Left forelimb (tissue), 1 donor: ENCODE measurements at regions not wholly inside any gene's neighbourhood (a gene's known extent, or its start where the extent isn't known, plus 50 kb on each side); places are given as distances from the start of the nearest gene placed in this dataset.

Experiments
- DNase-seq: peaks from one replicate; pipeline ENCODE4 v3.0.0-alpha.2; 2018; ENCODE audit warnings: low spot score

DNA sequence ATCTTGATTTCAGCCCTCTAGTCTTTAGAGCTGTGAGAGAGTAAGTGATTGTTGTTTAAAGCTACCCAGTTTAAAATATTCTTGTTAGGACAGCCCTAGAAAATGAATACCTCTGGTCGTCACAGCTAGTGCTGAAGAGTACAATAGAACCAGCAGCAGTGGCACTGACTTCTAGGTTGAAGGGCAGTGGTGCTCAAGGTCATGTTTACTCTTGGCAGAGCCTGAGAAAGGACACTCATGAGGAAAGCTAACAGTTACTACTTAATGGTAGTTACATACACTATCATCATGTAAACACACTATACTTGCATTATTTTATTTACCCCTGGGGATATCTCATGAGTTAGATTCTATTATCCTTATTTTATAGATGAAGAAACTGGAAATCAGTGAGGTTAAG lies 323.0 kb downstream of the SH2D4B start:
- DNase-seq: no peak

DNA sequence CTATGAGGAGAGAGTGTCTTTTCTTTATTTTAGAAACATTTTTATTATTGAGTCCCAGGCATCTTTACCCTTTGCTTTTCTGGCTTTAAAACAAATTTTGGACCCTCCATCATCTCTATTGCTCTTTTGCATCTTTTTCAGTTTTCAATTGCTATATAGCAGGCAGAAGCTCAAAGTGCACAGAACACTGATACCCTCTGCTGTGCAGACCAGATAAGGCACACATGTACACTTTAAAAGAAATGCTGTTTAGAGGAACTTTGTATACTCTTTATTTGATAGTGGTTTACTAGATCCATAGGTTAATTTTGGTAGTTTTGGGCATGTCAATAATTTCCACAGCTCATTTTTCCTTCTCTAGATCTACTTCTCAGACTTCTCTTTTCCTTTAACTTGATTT lies 324.2 kb downstream of the SH2D4B start:
- no peak for DNase-seq

DNA sequence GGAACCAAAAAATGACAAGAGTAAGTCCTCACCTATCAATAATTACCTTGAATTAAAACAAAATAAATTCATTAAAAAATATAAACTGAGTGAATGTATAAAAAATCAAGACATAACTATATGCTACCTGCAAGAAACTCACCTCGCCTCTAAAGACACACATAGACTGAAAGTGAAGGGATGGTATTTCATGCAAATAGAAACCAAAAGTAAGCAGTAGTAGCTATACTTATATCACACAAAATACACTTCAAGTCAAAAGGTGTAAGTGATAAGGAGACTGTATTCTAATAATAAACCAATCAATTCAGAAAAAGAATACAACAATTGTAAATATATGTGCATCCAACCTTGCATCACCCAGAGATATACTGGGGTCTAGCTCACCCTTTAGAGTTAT lies 332.6 kb downstream of the SH2D4B start:
- no peak for DNase-seq

DNA sequence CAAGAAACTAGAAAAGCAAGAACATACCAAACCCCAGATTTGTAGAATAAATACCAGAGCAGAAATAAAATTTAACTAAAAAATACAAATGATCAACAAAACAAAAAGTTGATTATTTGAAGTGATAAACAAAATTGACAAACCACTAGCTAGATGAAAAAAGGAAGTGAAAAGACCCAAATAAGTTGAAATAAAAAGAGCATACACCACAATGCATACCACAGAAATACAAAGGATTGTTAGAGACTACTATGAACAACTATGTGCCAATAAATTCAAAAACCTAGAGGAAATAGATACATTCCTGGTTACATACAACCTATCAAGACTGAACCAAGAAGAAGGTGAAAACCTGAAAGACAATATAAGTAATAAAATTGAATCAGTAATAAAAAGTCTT lies 333.4 kb downstream of the SH2D4B start:
- DNase-seq: no peak

DNA sequence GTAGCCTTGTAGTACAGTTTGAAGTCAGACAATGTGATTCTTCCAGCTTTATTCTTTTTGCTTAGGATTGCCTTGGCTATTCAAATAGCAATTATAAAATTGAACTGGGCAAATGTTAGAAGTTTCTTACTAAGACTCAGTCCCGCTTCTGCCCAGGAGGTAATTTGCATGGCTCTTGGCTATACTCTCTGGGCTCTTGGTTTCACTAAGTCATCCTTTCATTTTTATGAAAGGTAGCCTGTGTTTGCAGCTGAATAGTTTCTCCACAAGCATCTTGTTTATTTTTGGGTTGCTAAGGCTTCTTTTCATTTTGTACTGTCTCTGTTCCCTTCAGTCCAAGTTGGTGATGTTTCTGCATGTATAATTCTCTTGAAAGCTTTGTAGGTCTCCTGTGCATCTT lies 340.6 kb downstream of the SH2D4B start:
- no peak for DNase-seq

DNA sequence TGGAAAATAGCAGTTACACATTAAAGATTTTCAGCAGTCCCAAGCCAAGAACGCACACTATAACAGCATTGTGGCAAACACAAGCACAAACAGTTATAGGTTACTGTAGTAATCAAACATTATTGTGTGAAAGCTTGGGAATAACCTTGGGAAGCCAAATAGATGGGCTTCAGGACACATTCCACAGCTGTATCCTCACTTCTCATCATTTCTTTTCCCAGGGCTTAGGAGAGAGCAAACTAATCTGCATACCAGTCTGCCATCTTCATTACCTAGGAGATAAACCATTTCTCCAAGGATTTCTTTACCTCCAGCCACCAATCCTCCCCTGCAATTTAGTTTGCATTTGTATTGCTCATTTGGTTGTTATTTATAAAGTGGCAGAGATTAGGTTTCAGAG lies 352.4 kb downstream of the SH2D4B start:
- DNase-seq: no peak

DNA sequence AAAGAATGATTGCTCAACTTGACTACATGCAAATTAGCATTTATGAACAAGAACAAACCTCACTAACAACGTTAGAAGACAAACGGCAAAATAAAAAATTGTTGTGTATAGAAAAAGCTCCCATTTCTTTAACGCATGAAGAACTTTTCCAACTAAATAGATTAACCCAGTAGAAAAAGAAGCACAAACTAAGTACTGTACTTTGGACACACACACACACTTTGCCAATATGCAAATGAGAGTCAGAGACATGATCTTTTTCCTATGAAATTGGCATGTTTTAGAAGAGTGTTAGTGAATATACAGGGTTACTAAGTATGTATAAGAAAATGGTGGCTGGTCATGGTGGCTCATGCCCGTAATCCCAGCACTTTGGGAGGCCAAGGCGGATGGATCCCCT lies 355.6 kb downstream of the SH2D4B start:
- DNase-seq: no peak

DNA sequence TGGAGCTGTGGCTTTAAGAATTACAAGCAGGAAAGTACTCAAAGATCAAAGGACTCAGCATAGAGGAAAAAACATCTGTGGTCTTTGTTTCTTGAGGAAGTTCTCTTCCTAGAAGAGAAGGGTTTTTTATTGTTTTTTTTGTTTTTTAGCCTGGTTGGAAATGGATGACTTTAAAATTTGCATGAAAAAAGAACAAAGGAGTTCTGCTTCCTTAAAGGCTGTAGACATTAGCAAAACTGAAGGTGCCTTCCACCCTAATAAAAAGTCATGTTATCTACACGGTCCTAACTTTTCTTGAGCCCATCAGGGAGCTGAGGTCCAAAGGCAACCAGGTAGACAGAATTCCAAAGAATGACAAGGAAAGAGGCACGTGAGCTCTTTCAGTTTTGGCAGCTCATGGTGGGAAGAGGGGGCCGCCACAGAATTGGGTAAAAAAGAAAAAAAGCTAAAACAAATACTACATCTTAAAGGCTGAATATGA lies 356.6 kb downstream of the SH2D4B start:
- no peak for DNase-seq

DNA sequence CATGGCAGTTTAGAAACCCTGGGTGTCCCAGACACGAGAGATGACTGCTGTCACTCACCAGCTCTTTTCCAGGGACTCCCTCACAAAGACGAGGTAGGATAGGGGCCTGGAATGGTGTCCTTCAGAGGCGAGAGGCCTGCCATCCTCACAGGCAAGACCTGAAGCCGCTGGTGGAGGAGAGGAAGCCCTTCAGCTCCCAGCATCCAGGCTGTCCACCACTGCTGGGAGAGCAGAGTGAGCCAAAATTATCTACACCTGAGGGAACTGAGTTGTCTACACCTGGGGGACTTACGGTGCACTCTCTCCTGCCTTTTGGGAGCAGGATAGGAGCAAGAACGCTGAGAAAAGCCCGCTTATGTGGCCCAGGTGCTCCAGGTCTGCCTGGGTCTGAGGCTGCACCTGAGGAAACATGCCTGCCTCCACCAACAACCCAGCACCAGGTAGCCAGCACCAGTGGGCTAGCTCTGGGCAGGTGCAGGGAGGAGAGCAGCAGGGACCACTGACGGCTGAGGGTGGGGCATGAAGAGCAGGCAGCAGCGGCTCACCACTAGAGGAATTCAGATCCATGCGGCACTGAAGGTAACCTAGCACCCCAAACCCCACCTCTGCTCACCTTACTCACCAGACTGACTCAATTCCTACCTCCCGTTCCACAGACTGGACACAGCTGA lies 357.2 kb downstream of the SH2D4B start:
- no peak for DNase-seq

DNA sequence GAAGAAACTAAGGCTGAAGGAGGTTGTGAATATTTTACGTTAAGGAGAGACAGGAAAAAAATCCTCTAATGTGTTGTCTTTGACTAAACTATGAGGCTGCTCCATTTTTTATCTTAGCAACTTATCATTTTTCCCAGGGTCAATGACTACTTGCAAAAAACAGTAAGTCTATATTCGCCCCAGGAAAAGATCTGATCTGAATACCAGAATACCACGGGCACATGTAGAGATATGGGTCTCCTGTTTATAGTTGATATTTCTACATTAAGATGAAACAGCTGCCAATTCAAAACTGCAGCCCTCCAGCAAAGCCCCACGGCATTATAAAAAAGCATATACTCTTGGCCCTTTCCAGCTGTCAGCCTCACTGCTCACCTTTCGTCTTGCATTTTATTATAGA lies 358.4 kb downstream of the SH2D4B start:
- DNase-seq: no peak

DNA sequence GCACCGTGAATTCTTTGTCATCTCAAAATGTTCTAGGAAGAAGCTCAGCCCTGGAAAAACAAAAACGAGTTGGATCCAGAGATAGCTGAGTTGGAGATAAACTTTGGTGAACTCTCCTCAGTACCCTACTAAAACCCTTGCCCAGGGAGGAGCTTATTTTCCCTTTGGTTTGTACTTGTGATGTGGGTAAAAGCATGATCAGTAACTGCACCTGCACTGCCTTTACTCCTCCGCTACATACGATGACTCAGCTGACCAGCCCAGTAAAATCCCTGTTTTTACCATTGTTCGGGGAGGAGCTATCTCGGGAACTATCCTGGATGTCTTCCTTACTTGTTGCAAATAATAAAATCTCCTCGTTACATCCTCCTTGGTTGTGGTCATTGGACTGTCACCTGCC lies 359.3 kb downstream of the SH2D4B start:
- DNase-seq: no peak

DNA sequence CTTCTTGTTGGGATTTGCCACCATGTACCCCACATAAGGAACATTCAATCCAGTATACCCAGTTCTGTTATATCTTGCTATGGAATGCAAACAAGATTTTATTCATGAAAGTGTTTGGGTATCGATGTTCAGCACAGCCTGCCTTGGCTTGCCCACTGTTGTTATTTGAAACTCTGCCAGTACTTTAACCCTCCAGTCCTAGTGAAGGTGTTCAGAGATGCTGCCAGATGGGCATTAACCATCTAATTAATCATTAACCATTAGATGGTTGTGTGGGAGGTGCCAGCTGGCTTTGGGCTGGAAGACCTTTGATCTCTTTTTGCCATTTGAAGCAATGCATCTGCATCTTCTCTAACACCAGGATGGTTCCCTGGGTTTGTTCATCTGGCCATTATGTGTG lies 363.0 kb downstream of the SH2D4B start:
- DNase-seq: no peak

DNA sequence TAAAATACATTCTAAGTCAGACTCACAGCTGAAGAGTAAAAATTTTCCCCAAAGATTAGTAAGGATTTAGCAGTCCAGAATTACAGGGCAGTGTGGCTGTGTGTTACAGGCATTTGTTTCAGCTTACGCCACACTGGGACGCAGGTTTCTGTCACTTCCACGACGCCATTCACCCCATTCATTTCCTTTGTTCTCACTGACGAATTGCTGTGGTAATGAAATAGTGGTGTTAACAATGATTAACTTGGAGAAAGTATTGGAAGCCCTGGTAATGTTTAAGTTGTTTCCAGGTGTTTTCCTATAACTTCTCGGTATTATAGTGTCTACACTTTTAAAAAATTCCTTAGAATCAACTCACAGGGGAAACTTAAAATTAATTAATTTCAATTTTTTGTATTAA lies 370.9 kb downstream of the SH2D4B start:
- no peak for DNase-seq

DNA sequence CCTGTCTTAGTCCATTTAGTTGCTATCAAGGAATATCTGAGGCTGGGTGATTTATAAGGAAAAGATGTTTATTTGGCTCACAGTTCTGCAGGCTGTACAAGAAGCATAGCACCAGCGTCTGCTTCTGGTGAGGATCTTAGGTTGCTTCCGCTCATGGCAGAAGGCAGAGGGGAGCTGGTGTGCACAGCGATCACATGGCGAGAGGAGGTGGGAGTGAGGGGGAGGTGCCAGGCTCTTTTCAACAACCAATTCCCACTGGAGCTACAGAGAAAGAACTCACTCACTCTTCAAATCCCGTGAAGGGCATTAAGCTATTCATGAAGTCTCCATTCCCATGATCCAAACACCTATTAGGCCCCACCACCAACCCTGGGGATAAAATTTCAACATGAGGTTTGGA lies 371.6 kb downstream of the SH2D4B start:
- DNase-seq: no peak

DNA sequence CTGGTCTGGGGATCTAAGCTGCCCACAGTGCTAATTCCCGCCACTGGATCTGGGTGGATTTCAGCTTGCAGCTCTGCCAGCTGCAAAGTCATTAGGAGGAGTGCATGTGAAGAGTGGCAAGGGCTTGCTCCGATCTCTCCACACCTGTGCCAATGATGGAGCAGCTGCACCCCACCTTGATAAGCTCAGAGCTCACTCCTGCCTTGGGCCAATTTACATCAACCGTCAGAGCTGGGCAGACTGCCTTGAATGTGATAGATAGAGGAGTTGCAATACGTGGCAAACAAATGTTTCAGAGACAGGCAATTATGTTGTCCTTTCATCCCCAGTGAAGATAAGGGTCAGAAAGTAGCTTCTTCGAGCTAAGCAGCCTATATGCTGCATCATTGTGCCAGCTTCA lies 379.9 kb downstream of the SH2D4B start:
- no peak for DNase-seq

DNA sequence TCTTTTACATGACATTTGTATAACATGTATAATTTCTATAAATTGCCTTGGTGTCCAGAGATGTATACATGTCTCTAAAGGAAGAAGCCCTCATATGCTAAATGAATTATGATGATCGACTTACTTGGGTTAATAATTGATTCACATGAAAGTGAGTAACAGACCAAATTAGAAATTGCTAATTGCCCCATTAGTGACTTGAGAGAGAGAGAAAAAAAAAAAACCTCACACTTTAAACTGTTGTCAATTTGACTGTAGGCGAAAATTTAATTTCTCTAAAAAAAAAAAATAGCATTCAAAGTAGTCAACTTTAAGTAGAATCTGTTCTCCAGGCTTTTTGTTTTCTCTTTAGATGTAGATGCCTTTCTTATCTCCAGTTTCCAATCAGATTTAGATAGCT lies 383.3 kb downstream of the SH2D4B start:
- DNase-seq: no peak

DNA sequence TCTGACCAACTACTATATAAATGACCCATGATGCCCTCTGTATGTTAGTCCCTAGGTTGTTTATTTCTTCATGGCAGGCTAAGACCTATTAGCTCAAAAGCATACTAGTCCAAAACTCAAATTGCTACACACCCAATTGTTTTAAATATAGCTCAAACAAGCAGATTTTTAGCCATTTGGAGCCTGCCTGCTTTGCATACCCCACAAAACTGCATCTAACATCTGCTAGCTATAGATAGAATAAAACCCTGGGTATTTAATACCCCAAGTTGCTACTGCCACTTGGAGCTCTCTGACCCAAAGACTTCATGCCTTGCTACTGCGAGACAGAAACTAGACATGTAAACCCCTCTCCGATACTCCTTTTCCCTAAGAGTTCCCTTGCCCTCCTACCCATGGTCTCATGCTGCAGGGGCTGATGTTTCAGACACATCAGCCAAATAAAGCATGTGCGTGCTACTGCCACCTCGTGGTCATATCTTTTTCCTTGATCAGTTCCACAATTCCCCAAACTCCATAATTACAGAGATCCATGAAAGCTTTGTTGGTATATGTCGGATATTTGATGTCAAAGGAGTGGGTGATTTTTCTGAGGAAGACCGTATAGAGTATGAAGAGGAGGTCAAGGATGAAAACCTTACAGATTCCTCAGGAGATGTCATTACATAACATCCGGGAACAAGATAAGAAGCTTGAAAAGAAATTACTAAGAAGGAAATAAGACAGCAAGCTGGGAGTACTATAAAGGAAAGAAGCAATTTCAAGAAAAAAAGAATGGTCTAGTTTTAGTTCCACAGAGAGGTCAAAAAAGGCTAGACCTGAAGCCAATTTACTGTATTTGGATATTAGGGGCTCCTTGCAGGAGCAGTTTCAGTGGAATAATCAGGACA lies 386.6 kb downstream of the SH2D4B start:
- no peak for DNase-seq

DNA sequence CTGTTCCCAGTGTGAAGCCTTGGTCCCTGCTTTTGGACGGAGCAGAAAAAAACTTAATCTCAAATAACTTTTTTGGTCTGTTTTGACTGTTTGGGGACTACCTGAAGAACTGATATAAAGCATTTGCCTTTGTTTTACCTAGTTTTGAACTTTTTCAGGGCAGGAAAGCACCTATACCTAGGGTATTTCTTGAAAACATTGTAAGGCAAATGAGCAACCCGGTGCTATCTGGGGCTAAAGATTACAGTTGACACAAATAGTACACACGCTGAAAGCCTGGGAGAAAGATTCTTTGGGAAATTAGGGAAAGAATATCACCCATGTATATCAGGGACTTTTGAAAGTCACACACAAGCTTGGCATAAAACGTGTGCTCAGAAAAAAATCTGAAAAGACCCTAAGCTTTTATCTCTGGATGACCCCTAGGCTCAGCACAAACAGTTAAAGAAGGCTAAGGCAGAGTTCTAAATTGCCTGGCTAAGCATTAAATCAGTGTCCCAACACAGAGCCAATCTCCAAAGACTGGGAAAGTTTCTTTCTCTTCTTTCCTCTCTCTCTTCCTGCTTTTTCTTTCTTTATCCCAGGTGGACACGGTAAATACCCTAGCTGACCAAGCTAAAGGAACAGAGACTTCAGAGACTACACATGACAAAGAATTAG lies 389.8 kb downstream of the SH2D4B start:
- DNase-seq: no peak

DNA sequence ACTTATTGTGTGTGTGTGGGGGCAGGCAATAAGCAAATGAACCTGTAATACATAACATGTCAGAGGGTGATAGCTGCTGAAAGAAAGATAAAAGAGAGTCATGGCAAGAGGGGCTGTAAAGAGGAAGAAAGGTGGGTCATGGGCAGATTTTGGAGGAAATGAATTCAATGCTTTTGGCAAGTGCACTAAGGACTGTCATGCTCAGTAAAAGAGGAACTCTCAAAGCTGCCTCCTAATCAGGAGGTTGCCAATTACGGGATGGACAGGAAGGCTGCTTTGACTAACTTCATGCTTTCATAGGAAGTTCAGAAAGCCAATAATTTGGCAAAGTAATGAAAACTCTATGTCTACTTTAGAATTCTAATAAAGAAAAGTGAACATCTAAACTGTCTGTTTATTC lies 401.2 kb downstream of the SH2D4B start:
- no peak for DNase-seq

DNA sequence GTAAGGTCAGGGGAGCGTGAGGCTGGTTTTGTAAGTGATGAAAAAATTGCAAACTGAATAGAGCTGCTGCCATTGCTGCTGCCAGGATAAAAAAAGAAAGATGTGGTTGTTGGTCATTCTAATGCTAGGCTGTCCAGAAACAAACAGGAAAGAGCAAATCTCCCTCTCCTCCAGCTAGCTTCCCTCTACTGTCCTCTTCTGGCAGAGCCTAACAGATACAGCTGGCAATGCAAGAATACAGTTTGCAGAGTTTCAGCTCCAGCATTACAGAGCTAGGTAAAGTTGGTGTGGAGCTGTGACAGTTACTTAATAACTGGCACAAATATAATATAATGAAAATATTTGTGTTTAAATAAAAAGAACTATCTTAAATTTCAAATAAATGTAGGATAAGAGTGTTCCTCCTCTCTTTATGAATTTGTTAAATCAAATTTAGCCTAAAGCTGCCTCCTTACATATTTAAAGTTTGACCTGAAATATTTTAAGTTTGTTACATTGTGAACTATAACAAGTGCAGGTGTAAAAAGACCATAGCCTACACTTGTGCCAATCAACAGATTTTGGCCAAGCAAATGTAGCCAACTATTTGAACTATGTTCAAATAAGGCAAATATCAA lies 407.7 kb downstream of the SH2D4B start:
- no peak for DNase-seq

DNA sequence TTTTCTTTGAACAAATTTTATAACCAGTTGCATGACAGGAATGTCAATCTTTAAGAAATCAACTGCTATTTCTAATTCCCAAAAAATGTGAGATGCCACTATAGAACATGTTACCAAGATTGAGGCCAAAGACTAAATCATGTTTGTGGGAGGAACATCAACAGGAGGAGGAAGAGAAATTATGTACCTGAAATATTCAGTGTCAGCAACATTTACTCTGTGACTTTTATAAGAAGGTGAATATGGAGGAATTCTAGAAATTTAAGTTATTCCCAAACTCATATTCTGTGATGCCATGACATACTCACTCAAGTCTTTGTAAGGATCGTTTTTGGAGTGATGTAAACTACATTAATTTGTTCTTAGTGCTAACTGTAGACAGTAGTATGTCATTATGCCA lies 408.4 kb downstream of the SH2D4B start:
- DNase-seq: no peak

DNA sequence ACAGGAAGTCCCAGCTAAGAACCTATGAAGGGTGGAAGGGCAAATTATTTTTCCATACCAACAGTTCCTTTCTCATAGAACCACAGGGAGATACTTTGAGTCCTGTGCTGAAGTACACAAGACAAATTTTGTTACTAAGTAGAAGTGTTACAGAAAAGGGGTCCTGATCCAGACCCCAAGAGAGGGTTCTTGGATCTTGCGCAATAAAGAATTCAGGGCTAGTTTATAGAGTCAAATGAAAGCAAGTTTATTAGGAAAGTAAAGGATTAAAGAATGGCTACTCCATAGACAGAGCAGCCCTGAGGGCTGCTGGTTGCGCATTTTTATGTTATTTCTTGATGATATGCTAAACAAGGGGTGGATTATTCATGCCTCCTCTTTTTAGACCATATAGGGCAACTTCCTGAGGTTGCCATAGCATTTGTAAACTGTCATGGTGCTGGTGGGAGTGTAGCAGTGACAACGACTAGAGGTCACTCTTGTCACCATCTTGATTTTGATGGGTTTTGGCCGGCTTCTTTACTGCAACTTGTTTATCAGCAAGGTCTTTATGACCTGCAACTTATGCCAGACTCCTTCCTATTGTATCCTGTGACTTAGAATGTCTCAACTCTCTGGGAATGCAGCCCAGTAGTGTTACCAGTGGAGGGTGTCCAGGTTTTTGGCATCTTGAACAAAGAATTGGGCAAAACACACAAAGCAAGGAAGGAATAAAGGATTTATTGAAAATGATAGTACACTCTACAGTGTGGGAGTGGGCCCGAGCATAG lies 409.4 kb downstream of the SH2D4B start:
- DNase-seq: no peak
